IPS-18a (cell line): ENCODE measurements at regions not wholly inside any gene's neighbourhood (a gene's known extent, or its start where the extent isn't known, plus 50 kb on each side); places are given as distances from the start of the nearest gene placed in this dataset.

Source experiments
- H3K27ac ChIP-seq: one replicate; pipeline ENCODE4 v1.5.1; 2013; ENCODE audit warnings: low read length
- H3K27me3 ChIP-seq: one replicate; pipeline ENCODE4 v1.6.1; 2013; ENCODE audit warnings: mild to moderate bottlenecking, low read length; ENCODE audit not compliant: control insufficient read depth, insufficient read depth
- H3K36me3 ChIP-seq: one replicate; pipeline ENCODE4 v1.6.1; 2013; ENCODE audit warnings: low read depth, low read length; ENCODE audit not compliant: control insufficient read depth
- H3K4me1 ChIP-seq: one replicate; pipeline ENCODE4 v1.6.1; 2013; ENCODE audit warnings: low read depth, low read length; ENCODE audit not compliant: control insufficient read depth
- H3K4me3 ChIP-seq: one replicate; pipeline ENCODE4 v1.5.1; 2013; ENCODE audit warnings: low read length
- H3K9ac ChIP-seq: one replicate; pipeline ENCODE4 v1.6.1; 2013; ENCODE audit warnings: mild to moderate bottlenecking, low read length, moderate library complexity
- H3K9me3 ChIP-seq: one replicate; pipeline ENCODE4 v1.6.1; 2013; ENCODE audit warnings: low read depth, low read length; ENCODE audit not compliant: control insufficient read depth

- Histone ChIP-seq H3K4me3 (no peak overlapping the region), H3K27me3 (no peaks in the 10 kb centered on the region), H3K9me3 (no peaks in the 10 kb centered on the region), H3K4me1 (no peaks in the 10 kb centered on the region), H3K27ac (no peak overlapping the region), H3K36me3 (no peaks in the 10 kb centered on the region), H3K9ac (no peak overlapping the region)
These were observed 518.3 kb upstream of the PIK3C3 start for GRCh38 chr18:41436772-41437171.

- Histone ChIP-seq H3K4me1 (no peaks in the 10 kb centered on the region), H3K27me3 (no peaks in the 10 kb centered on the region), H3K27ac (no peak overlapping the region), H3K9me3 (no peaks in the 10 kb centered on the region), H3K4me3 (no peak overlapping the region), H3K36me3 (no peaks in the 10 kb centered on the region), H3K9ac (no peak overlapping the region)
These were observed 536.4 kb upstream of the PIK3C3 start for GRCh38 chr18:41418598-41418997.

- H3K36me3 ChIP-seq: no peaks in the 10 kb centered on the region
- no peaks in the 10 kb centered on the region for H3K9me3 ChIP-seq
- H3K4me1 ChIP-seq: no peaks in the 10 kb centered on the region
- no peak overlapping the region for H3K4me3 ChIP-seq
- no peak overlapping the region for H3K9ac ChIP-seq
- no peak overlapping the region for H3K27ac ChIP-seq
- no peaks in the 10 kb centered on the region for H3K27me3 ChIP-seq
These were observed 539.0 kb upstream of the PIK3C3 start for GRCh38 chr18:41416044-41416443.

DNA sequence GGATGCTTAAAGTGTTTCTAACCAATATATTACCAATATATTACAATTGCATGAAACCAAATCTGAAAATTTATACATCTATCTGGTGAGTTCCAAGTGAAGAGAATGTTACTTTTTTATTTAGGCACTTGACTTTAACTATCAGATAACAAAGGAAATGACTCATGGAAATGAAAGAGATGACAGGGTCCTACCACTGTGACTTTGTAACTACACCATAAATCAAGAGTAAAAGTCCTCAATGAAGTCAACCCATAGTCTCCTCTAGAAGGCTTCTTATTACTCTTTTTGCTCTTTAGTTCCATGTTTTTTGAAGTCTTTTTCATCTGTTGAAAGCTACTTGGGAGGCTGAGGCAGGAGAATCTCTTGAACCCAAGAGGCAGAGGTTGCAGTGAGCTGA, 545.0 kb upstream of the PIK3C3 start:
- Histone ChIP-seq H3K27me3 (no peaks in the 10 kb centered on the region), H3K4me3 (no peak overlapping the region), H3K9ac (no peak overlapping the region), H3K36me3 (no peaks in the 10 kb centered on the region), H3K9me3 (no peaks in the 10 kb centered on the region), H3K27ac (no peak overlapping the region), H3K4me1 (no peaks in the 10 kb centered on the region)

DNA sequence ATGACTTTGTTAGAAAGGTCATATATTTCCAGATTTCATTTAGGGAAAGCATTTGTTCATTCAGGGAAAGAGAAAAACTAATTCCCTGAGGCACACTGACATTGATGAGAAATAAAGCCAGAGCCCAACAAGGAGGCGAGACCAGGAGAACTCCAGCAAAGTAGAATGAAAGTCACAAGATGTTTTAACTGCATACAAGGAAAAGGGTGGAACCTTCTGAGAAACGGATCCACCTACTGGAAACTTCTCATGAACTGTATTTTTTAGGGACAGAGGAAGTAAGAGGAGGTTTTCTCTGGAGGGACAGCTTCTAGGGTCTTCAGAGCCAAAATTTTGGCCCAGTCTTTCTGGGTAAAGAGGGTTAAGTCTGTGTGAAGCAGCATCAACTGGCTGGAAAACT, 548.2 kb upstream of the PIK3C3 start:
- no peaks in the 10 kb centered on the region for H3K4me1 ChIP-seq
- H3K27ac ChIP-seq: no peak overlapping the region
- no peaks in the 10 kb centered on the region for H3K9me3 ChIP-seq
- H3K36me3 ChIP-seq: no peaks in the 10 kb centered on the region
- H3K4me3 ChIP-seq: no peak overlapping the region
- H3K9ac ChIP-seq: no peak overlapping the region
- no peaks in the 10 kb centered on the region for H3K27me3 ChIP-seq

DNA sequence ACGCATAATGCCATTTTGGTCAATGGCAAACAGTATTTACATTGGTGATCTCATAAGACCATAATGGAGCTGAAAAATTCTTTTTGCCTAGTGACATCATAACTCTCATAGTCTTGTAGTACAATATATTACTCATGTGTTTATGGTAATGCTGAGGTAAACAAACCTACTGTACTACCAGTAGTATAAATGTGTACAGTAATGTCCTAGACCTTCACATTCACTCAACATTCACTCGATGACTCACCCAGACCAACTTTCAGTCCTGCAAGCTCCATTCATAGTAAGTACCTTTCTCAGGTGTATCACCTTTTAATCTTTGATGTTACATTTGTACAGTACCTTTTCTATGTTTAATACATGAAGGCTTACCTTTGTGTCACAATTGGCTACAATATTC, 558.2 kb upstream of the PIK3C3 start:
- Histone ChIP-seq H3K4me1 (no peaks in the 10 kb centered on the region), H3K27me3 (no peaks in the 10 kb centered on the region), H3K9ac (no peak overlapping the region), H3K9me3 (no peaks in the 10 kb centered on the region), H3K27ac (no peak overlapping the region), H3K36me3 (no peaks in the 10 kb centered on the region), H3K4me3 (no peak overlapping the region)

- Histone ChIP-seq H3K4me3 (no peak overlapping the region), H3K9me3 (no peaks in the 10 kb centered on the region), H3K36me3 (no peaks in the 10 kb centered on the region), H3K4me1 (peaks cover 2% of the 10 kb centered on the region), H3K27ac (no peak overlapping the region), H3K9ac (no peak overlapping the region), H3K27me3 (no peaks in the 10 kb centered on the region)
These were observed 558.8 kb upstream of the PIK3C3 start for GRCh38 chr18:41396211-41396610.

DNA sequence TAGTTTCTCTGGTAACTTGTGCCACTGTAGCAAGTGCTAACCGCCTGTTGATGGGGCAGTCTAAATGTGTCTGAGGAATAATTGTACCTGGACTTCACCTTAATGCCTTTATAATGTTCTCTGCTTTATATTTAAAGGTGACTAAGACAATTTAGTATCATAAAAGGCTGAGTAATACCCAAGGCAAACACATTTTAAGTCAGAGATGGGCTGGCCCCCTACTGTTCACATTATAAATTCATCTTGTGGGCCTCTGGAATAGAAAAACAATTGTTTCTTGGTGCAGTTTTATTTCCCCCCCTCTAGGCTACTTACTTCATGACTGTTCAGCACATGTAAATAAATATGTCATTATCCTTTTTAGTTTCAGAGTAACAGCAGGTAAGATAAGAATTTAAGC, 559.3 kb upstream of the PIK3C3 start:
- no peaks in the 10 kb centered on the region for H3K27me3 ChIP-seq
- no peak overlapping the region for H3K9ac ChIP-seq
- H3K27ac ChIP-seq: no peak overlapping the region
- no peaks in the 10 kb centered on the region for H3K36me3 ChIP-seq
- no peak overlapping the region for H3K4me3 ChIP-seq
- peaks cover 5% of the 10 kb centered on the region for H3K4me1 ChIP-seq
- no peaks in the 10 kb centered on the region for H3K9me3 ChIP-seq

GRCh38 chr18:41391616-41392595, 563.1 kb upstream of the PIK3C3 start:
- H3K9ac ChIP-seq: no peak overlapping the region
- peaks cover 5% of the 10 kb centered on the region for H3K4me1 ChIP-seq
- no peak overlapping the region for H3K27ac ChIP-seq
- H3K4me3 ChIP-seq: no peak overlapping the region
- H3K36me3 ChIP-seq: no peaks in the 10 kb centered on the region
- H3K9me3 ChIP-seq: no peaks in the 10 kb centered on the region
- H3K27me3 ChIP-seq: no peaks in the 10 kb centered on the region

GRCh38 chr18:41390309-41390708, 564.7 kb upstream of the PIK3C3 start:
- Histone ChIP-seq H3K4me1 (peaks cover 5% of the 10 kb centered on the region), H3K27me3 (no peaks in the 10 kb centered on the region), H3K27ac (no peak overlapping the region), H3K4me3 (no peak overlapping the region), H3K36me3 (no peaks in the 10 kb centered on the region), H3K9me3 (no peaks in the 10 kb centered on the region), H3K9ac (no peak overlapping the region)

- no peaks in the 10 kb centered on the region for H3K27me3 ChIP-seq
- no peak overlapping the region for H3K9ac ChIP-seq
- no peak overlapping the region for H3K27ac ChIP-seq
- H3K4me3 ChIP-seq: no peak overlapping the region
- no peaks in the 10 kb centered on the region for H3K9me3 ChIP-seq
- H3K4me1 ChIP-seq: peaks cover under 1% of the 10 kb centered on the region
- H3K36me3 ChIP-seq: no peaks in the 10 kb centered on the region
These were observed 576.4 kb upstream of the PIK3C3 start for GRCh38 chr18:41378598-41378997.

DNA sequence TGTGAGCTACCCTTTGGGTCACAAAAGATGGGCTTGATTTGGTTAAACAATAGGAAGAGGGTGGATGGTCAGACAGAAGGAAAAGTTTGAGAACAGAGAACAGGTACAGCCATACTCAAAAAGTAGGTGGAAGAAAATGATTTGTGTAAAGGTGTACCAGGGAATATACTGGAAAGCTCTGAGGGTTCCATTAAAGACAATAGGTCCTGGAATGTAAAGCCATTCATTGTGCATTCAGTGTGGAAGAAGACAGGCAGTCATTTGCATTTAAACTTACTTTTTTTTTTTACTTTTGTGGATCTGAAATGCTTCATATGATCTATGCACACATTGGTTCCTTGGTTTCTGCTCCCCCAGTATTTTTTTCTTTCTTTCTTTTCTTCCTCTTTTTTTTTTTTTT, 581.4 kb upstream of the PIK3C3 start:
- Histone ChIP-seq H3K27me3 (no peaks in the 10 kb centered on the region), H3K36me3 (no peaks in the 10 kb centered on the region), H3K9ac (no peak overlapping the region), H3K4me3 (no peak overlapping the region), H3K9me3 (no peaks in the 10 kb centered on the region), H3K4me1 (peaks cover 15% of the 10 kb centered on the region), H3K27ac (no peak overlapping the region)
